ENCODE measurements at regions not wholly inside any gene's neighbourhood (a gene's known extent, or its start where the extent isn't known, plus 50 kb on each side); places are given as distances from the start of the nearest gene placed in this dataset.

GRCh38 chr16:51576498-51577195 lies 425.6 kb upstream of the SALL1 start:
- Mint-ChIP-seq H3K36me3 (ENCODE audit: low read depth) (no peaks in the 10 kb centered on the region), H3K27me3 (ENCODE audit: insufficient read depth, low read depth, poor library complexity) (no peaks in the 10 kb centered on the region), H3K4me3 (no peak overlapping the region), H3K27ac (no peak overlapping the region), H3K9me3 (no peaks in the 10 kb centered on the region), H3K4me1 (peaks cover 12% of the 10 kb centered on the region; the same call in 2 of the 3 replicates)
- Histone ChIP-seq H3K27me3 (ENCODE audit: insufficient read depth) (no peaks in the 10 kb centered on the region), H3K4me1 (ENCODE audit: insufficient read depth) (peaks cover 17% of the 10 kb centered on the region), H3K9me2 (ENCODE audit: insufficient read depth) (peaks cover 5% of the 10 kb centered on the region; the same call in 1 of the 2 replicates), H3K4me3 (no peak overlapping the region), H3K27ac (ENCODE audit: low read depth) (no peak overlapping the region), H3K36me3 (ENCODE audit: insufficient read depth) (no peaks in the 10 kb centered on the region), H3K4me2 (no peak overlapping the region), H3K79me2 (replicated peaks; ENCODE audit: insufficient read depth) (no peaks in the 10 kb centered on the region), H2AFZ (0 out of 2 replicates have a peak overlapping the region, but pooled peaks have one; percentile 14), H3F3A (replicated peaks; ENCODE audit: low read depth) (no peaks in the 10 kb centered on the region), H4K20me1 (replicated peaks; ENCODE audit: insufficient read depth) (no peaks in the 10 kb centered on the region; the same call in 1 of the 2 replicates)
- TF ChIP-seq CREB1 (CRISPR knock-in tag; IDR thresholded peaks at IDR 0.05; ENCODE audit: low read depth) = no peak
- ATAC-seq (no peak), DNase-seq (ENCODE audit: low spot score) (no peak)

- Mint-ChIP-seq H3K4me1 (peaks cover 15% of the 10 kb centered on the region; the same call in 2 of the 3 replicates), H3K27me3 (ENCODE audit: insufficient read depth, low read depth, poor library complexity) (no peaks in the 10 kb centered on the region), H3K9me3 (no peaks in the 10 kb centered on the region), H3K36me3 (ENCODE audit: low read depth) (no peaks in the 10 kb centered on the region), H3K4me3 (no peak overlapping the region), H3K27ac (no peak overlapping the region)
- Histone ChIP-seq H3K4me1 (ENCODE audit: insufficient read depth) (peaks cover 16% of the 10 kb centered on the region), H3F3A (replicated peaks; ENCODE audit: low read depth) (no peaks in the 10 kb centered on the region), H3K4me3 (no peak overlapping the region), H3K27me3 (ENCODE audit: insufficient read depth) (no peaks in the 10 kb centered on the region), H3K36me3 (ENCODE audit: insufficient read depth) (no peaks in the 10 kb centered on the region), H2AFZ (peak overlapping the region; percentile 6; the same call in 1 of the 2 replicates), H3K27ac (ENCODE audit: low read depth) (no peak overlapping the region), H3K79me2 (replicated peaks; ENCODE audit: insufficient read depth) (no peaks in the 10 kb centered on the region), H3K9me2 (ENCODE audit: insufficient read depth) (peaks cover 5% of the 10 kb centered on the region; the same call in 1 of the 2 replicates), H3K4me2 (no peak overlapping the region), H4K20me1 (replicated peaks; ENCODE audit: insufficient read depth) (no peaks in the 10 kb centered on the region; the same call in 1 of the 2 replicates)
- ATAC-seq (no peak), DNase-seq (ENCODE audit: low spot score) (no peak)
- TF ChIP-seq NANOG (IDR thresholded peaks at IDR 0.05; ENCODE audit: borderline replicate concordance) = no peak
- TF ChIP-seq EZH2 (IDR thresholded peaks at IDR 0.05; ENCODE audit: low read depth, unreplicated experiment) = no peak
- no peak for TF ChIP-seq ZNF114 (CRISPR knock-in tag; IDR thresholded peaks at IDR 0.05)
- no peak for TF ChIP-seq EZH2phosphoT487 (IDR thresholded peaks at IDR 0.05; ENCODE audit: unreplicated experiment)
- TF ChIP-seq, protein P1, sequence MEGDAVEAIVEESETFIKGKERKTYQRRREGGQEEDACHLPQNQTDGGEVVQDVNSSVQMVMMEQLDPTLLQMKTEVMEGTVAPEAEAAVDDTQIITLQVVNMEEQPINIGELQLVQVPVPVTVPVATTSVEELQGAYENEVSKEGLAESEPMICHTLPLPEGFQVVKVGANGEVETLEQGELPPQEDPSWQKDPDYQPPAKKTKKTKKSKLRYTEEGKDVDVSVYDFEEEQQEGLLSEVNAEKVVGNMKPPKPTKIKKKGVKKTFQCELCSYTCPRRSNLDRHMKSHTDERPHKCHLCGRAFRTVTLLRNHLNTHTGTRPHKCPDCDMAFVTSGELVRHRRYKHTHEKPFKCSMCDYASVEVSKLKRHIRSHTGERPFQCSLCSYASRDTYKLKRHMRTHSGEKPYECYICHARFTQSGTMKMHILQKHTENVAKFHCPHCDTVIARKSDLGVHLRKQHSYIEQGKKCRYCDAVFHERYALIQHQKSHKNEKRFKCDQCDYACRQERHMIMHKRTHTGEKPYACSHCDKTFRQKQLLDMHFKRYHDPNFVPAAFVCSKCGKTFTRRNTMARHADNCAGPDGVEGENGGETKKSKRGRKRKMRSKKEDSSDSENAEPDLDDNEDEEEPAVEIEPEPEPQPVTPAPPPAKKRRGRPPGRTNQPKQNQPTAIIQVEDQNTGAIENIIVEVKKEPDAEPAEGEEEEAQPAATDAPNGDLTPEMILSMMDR (conservative IDR thresholded peaks at IDR 0.05; ENCODE audit: low read depth in 2 of 2) = no peak
- TF ChIP-seq CREB1 (CRISPR knock-in tag; IDR thresholded peaks at IDR 0.05; ENCODE audit: low read depth) = no peak
- TF ChIP-seq, protein P2, sequence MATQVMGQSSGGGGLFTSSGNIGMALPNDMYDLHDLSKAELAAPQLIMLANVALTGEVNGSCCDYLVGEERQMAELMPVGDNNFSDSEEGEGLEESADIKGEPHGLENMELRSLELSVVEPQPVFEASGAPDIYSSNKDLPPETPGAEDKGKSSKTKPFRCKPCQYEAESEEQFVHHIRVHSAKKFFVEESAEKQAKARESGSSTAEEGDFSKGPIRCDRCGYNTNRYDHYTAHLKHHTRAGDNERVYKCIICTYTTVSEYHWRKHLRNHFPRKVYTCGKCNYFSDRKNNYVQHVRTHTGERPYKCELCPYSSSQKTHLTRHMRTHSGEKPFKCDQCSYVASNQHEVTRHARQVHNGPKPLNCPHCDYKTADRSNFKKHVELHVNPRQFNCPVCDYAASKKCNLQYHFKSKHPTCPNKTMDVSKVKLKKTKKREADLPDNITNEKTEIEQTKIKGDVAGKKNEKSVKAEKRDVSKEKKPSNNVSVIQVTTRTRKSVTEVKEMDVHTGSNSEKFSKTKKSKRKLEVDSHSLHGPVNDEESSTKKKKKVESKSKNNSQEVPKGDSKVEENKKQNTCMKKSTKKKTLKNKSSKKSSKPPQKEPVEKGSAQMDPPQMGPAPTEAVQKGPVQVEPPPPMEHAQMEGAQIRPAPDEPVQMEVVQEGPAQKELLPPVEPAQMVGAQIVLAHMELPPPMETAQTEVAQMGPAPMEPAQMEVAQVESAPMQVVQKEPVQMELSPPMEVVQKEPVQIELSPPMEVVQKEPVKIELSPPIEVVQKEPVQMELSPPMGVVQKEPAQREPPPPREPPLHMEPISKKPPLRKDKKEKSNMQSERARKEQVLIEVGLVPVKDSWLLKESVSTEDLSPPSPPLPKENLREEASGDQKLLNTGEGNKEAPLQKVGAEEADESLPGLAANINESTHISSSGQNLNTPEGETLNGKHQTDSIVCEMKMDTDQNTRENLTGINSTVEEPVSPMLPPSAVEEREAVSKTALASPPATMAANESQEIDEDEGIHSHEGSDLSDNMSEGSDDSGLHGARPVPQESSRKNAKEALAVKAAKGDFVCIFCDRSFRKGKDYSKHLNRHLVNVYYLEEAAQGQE (IDR thresholded peaks at IDR 0.05; ENCODE audit: unreplicated experiment) = no peak
- TF ChIP-seq ZNF462 (CRISPR knock-in tag; IDR thresholded peaks at IDR 0.05) = no peak
- no peak for TF ChIP-seq JUNB (IDR thresholded peaks at IDR 0.05; ENCODE audit: unreplicated experiment)
Measured at GRCh38 chr16:51573191-51573590, 422.1 kb upstream of the SALL1 start.
